Skin epidermis (tissue), 12 donors: ENCODE measurements at regions not wholly inside any gene's neighbourhood (a gene's known extent, or its start where the extent isn't known, plus 50 kb on each side); places are given as distances from the start of the nearest gene placed in this dataset.

Experiments
- H3K27ac ChIP-seq, 21 experiments: fragments of 200-600 bp; sonication (generic) in 11 of 21; one replicate each; pipeline ENCODE4 v1.5.0; 2020; ENCODE audit warnings: mild to moderate bottlenecking in 3 of 21, inconsistent platforms in 2 of 21, moderate library complexity in 2 of 21
- H3K4me3 ChIP-seq, 7 experiments: fragments of 200-600 bp; sonication (generic) in 2 of 7; one replicate each; pipeline ENCODE4 v1.5.0; 2020; ENCODE audit warnings: inconsistent platforms in 2 of 7, mild to moderate bottlenecking in 2 of 7, moderate library complexity in 1 of 7

DNA sequence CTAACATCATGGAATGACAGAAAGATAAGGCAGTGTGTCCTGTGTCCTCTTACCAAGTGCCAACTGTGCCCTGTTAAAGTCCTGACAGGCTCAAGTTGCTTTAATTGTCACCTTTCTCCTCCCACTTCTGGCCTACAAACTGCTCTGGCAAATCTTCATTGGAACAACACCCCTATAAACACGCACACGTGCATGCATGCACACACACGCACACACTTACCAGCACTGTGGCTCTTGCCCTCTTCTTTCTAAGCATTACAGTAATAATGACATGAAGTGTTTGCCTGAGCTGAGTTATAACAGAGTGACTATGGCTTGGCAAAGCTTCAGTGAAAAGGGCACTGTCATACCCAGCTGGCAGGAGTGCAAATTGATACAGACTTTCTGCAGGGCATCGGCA, 82.3 kb upstream of the SYT6 start:
- no peak overlapping the region for H3K27ac ChIP-seq

DNA sequence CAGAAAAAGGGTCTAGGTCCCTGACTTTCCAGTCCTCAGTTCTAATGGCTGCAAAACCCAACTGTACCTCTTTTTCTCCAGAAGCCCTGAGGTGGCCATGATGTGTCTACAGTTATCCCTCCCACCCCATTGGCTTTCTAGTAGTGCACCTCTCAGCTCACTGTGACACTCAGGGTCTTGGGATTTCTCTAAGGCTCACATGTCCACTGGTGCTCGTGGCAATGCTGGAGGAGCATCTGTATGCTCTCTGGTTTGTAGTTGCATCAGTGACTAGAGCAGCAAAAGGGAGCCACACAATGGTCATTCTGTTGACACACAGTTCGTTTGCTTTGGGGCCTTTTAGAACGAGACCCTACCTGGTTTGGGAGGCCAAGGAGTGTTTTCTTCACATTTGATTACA, 81.6 kb upstream of the SYT6 start:
- no peak overlapping the region for H3K27ac ChIP-seq

More for the DNA sequence above, 82.3 kb upstream of the SYT6 start:
- H3K4me3 ChIP-seq = no peak overlapping the region

DNA sequence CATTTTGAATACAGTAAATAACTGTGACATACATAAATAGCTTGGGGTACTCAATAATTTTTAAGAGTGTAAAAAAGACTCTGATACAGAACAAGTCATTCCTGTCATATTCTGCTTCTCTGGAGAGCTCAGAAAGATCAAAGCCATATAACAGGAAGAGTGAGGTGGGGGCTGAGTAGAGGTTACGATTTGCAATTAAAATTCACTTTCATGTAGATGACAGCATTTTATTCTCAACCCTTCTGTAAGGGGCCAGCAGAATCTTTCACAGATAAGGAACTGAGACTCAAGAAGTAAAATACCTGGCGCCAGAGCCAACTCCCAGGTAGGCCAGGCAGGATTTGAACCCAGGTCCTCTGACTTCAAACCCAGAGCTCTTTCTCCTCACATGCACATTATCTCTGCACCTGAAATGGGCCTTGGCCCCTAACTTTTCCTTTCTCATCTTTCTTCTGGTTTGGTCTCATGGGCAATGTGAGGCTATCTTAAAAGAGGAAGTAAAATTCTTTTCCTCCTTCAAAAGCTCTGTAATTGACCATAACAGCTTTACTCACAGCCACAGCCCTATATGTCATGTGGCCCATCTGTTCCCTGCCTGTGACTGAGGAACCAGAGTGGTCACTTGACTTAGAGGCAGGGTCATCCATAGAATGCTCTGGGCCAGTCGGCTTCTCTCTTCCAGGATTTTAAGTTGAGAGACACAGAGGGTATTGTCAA, 80.9 kb upstream of the SYT6 start:
- no peak overlapping the region for H3K4me3 ChIP-seq
- H3K27ac ChIP-seq = no peak overlapping the region

More for the DNA sequence above, 81.6 kb upstream of the SYT6 start:
- H3K4me3 ChIP-seq = no peak overlapping the region

DNA sequence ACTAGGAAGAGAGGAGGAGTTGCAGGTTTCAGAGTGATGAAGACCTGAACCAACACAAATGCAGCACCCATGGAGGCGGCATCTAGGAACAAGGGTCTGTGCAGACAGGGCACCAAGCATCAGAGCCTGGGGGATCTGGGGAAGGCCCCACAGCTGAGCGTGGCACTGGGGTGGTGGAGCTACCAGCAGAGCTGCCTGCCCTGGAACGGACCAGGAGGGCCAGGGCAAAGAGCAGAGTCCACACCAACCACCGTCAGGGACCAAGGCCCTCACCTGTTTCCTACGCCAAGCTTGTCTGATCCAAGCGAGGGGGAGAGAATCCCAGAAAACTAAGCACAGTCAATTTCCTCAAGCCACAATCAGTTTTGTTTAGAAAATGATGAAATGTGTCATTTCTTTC, 79.0 kb upstream of the SYT6 start:
- H3K4me3 ChIP-seq = no peak overlapping the region
- no peak overlapping the region for H3K27ac ChIP-seq

DNA sequence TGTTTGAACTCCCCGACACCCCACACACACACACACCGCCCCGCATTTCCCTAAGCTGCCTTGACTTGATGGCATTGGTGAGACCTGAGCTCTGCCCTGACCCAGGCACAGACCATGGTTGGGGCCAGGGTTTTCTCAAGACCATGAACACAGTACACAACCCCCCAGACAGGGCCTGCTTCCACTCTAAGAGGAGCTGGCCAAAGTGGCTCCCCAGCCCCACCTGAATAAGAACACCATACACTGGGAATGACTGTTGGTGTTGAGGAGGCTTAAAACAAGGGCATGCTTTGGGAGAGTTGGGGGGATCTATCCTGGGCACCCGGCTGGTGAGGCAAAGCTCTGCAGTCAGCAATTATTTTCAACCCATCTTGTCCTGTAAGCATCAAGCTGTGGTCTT, 77.6 kb upstream of the SYT6 start:
- Histone ChIP-seq H3K4me3 (no peak overlapping the region), H3K27ac (no peak overlapping the region)

DNA sequence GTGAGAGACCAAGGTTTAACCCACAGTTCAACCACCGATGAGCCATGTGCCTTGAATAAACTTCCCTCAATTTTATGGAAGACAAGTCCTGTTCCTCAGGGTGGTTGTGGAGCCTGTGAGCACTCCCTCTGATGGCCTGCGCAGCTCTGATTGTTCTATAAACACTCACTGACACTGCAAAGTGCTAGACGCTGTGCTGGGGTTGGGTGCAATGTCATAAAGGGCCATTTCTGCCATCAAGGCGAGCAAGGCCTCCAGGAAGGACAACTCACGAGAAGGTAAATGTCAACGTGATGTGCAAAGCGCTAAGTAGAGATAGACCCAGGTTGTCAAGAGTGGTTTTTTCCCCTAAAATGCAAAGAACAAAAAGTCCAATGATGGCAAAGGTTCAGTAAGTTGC, 75.7 kb upstream of the SYT6 start:
- Histone ChIP-seq H3K27ac (no peak overlapping the region), H3K4me3 (no peak overlapping the region)

DNA sequence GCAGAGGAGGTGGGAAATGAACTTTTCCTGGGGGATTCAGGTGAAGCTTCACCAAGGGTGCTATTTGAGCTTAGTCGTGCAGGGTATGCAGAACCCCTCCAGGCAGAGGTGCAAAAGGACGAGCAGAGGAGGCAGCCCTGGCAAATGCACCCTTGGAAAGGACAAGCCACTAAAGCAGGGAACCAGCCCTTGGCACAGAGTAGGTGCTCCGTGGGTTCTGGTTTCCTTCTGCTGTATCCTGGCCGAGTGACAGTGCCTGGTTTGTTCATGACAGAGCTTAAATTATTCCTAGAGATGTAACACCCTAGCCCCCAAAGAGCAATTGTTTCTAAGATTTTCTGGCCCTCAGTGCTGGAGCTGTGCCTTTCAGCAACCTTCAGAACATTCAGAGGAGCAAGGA, 73.4 kb upstream of the SYT6 start:
- Histone ChIP-seq H3K4me3 (no peak overlapping the region), H3K27ac (no peak overlapping the region)

DNA sequence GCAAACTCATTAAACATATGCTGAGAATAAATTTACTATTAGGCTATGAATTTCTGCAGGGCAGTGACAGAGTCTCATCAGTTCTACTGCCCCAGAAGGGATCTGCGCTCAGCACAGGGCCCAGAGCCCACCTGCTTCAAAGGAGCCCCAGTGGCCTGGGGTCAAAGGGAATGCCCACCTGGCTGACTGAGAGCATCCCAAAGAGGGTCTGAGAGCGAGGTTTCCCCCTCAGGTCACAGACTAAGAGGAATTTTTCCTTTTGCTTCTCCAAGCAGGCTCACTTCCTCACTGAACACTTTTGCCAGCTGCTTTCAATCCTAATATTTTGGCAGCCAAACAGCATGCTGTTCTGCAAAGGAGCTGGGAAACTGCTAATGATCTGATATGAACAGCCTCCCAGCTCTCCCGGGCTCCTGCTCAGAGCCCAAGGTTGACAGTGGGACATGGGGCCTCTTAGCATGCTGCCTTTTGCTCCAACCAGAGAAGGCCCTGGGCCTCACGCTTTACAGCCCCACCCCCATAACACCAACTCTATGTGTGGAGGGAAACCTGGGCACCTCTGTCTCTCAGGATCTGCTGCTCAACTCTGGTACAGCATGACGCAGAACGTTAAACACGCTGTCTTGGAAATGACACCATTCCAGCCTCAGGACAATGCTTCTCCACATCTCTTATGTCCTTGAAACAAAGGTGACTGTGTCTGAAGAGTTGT, 70.7 kb upstream of the SYT6 start:
- Histone ChIP-seq H3K4me3 (no peak overlapping the region), H3K27ac (no peak overlapping the region)

DNA sequence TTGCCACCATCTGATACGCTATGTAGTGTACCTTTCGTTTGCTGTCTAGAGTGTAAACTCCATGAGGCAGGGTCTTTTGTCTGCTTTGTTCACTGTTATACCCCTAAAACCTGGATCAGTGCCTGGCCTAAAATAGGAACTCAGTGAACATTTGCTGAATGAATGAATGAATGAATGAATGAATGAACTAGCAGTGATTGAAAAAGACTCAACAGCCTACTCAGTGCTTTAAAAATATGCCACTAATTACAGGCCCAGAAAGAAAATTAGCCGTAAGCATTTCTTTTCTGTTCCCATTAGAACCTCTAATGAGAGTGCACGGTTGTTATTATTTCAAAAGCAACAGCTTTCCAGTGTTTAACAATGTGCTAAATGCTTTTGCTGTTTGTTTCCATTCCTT, 69.3 kb upstream of the SYT6 start:
- no peak overlapping the region for H3K27ac ChIP-seq
- H3K4me3 ChIP-seq = no peak overlapping the region

DNA sequence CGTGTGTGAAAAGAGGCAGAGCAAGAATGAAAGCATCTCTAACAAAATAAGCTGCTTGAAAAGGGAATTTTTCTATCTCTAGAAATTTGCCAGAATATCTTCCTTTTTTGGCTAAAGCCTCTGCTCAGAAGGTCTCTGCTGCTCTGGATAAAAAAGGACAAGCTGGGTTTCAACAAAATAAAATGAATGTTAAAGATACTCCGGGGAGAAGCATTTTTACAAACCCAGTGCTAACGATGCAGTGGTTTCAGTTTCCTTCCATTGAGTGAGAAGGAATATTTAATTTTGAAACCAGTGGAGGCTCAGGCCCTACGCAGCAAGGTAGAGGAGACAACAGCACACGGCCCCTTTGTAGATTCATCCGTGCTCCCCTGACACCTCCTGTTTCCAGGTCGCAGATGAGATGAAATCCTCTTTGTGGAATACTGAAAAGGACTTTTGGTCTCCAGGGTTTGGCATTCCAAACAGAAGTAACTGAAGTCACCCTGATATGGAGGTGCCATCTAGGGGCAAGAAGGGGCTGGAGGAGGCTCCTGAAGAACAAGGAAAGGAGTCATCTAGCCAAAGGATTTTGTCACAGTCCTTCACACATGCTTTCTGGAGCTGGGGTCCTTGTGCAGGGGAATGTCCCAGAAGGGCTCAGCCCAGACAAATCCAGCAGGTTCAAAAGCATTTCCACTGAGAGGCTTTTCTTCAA, 65.7 kb upstream of the SYT6 start:
- H3K27ac ChIP-seq = peak overlapping the region in 2 of 21 experiments; percentile 2 to 16
- H3K4me3 ChIP-seq = no peak overlapping the region

DNA sequence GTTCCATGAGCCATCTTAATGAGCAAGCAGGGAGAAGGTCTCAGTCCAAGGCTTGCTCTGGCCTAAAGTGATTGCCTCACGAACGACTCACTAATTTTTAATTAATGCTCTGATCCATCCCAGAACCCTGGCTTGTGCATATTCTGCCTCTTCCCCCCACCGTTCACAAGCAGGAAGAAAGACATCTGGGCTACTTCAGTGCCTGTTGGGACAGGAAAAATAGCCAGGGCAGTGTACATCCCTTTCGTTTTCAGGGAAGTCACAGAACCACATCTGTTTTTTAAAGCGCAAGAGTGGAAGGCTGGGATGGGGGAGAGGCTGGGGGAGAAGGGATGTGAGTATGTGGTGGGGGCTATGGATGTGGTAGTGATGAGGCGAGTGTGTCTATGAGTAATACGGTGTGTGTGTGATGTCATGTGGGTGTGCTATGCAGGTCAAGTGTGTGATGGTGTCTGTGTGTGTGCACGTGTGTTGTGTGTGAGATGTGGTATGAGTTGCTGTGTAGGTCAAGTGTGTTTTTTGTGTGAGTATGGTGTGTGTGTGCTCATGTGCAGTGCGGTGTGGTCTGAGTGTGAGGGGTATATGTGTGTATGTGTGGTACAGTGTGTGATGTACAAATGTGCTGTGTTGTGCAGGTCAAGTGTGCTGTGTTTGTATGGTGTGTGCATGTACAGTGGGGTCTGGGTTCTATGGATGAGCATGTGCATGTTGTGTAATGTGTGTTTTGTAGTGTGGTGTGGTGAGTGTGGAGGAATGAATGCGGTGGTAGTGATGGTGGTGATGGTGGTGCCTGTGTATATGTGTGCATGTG, 64.9 kb upstream of the SYT6 start:
- Histone ChIP-seq H3K27ac (peak overlapping the region in 2 of 21 experiments; percentile 2 to 16), H3K4me3 (no peak overlapping the region)

DNA sequence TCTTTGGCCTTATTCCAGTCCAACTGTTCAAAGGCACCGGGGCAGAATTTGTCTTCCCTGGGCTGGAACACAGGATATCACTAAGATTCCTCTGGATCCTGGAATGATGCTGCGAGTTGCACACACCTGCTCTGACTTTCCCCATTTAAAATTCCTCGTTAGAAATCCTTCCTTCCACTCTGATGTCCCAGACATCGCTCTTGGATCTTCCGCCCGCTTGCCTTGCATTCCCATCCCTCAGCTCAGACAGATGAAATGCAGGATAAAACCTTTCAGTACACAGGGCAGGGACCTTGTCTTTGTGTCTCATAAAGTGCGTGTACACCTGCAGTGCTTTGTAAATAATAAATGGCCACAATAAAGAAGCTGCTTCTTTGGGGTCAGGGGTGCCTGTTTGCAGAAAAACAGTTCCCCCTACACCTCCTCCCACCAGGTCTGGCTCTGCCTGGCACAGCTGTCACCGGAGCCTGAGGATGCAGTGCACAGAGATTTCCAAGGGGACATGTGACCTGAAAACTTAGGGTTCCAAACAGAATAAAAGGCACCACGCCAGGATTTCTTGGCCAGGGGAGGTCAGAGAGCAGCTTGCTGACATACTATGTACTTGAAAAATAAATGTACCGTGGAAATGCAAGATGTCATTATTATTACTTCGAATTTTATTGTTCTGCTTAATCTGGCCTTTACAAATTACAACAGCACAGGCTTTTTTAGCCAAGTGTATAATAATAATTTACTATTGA, 62.9 kb upstream of the SYT6 start:
- H3K27ac ChIP-seq = no peak overlapping the region
- H3K4me3 ChIP-seq = no peak overlapping the region

DNA sequence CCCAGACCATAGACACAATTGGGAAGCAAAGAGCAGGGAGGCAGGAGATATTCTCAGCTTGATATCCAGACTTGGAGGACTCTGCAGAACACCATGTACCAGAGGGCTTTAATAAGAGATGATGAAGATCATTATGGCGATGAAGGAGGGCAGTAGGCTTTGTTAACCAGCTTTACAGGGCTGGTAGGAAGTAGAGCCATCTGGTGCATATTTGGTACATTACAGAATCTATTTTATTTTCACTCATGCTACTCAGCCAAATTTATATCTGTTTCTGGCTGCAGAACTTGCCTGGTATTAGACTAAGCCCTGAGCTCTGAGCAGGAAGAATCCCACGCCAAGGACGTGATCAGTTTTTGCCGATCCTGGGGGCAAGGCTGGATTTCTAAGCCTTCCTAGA, 61.8 kb upstream of the SYT6 start:
- Histone ChIP-seq H3K4me3 (no peak overlapping the region), H3K27ac (no peak overlapping the region)

DNA sequence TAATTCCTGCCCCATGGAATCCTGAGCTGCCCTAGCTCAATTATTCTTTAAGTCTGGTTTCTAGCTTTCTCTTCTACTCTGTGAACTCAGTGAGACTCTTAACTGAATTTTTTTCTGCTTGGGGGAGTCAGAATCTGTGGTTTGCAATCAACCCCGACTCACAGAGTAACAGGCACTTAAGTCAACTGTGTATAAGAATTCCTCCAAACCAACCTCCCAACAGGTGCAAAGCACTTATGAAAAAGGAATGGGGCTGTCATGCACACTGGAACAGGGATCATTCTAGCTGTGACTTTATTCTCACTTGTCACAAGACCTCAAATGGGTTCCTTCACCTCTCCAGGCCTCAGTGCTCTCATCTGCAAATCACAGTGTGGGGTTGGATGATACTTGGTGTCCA, 60.3 kb upstream of the SYT6 start:
- Histone ChIP-seq H3K27ac (no peak overlapping the region), H3K4me3 (no peak overlapping the region)

DNA sequence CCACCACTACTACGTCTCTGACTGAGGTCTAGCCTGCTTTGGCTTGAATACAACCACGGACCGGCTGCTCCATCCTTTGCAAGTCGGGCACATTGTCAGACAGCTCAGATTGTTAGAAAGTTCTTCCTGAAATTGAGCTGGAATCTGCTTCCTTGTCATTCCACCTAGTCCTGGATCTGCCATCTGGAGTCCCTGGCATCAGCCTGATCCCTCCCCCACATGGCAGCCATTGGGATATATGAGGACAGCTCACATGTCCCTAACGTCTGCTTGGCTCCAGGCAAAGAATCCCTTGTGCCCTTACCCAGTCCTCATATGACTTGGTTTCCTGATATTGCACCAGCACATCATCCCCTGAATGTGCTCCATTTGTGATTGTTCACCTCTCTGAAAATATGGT, 56.3 kb upstream of the SYT6 start:
- Histone ChIP-seq H3K27ac (no peak overlapping the region), H3K4me3 (no peak overlapping the region)

DNA sequence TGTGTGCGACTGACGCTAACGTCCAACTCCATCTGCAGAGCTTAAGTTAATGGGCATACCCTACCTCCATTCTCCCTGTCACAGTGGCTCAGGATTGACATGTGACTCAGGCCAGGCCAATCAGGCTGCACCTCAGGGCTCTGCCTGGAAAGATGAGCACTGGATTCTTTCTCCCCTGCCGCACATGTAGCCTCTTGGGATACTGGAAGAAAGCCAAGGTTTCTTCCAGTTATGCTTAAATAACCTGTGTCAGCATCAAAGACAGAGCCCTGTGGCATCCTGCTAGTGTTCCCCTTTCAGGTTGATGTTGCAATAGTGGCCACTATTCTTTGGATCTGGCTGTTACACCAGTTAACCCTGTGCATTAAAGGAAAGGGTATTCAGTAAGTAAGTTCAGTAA, 55.0 kb upstream of the SYT6 start:
- no peak overlapping the region for H3K27ac ChIP-seq
- H3K4me3 ChIP-seq = no peak overlapping the region

DNA sequence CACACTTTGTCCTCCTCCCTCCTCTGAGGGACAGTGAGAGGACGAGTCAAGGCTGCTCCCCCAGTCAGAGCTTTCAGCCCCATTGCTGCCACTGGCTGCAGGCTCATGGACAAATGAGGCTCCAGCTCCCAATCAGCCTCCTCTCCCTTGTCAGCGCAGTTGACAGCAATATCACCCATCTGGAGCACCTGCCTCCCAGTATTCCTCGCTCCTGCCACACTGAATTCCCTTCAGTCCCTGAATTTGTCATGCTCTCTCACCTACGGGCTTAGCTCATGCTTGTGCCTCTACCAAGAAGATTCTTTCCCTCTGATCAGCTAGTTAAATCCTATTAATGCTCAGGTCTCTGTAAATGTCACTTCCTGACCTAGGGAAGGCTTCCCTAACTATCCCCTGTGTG, 54.4 kb upstream of the SYT6 start:
- H3K4me3 ChIP-seq = no peak overlapping the region

DNA sequence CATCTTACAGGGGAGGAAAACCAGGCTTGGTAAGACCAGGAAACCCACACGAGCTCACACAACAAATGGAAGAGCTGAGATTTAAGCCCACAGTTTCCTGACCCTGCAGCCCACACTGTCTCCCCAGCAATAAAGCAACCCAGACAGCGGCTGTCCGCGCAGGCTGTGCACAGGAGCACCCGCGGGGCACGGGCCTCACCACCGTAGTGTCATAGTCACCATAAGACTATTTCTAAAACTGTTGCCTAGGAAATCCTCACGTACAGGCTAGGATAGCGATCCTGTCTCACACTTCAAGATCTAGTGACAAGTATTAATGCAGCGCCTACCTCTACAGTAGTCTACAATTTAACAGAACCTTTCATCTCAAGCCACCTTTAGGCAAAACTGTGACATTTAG, 54.0 kb upstream of the SYT6 start:
- Histone ChIP-seq H3K27ac (no peak overlapping the region), H3K4me3 (no peak overlapping the region)

More for the DNA sequence above, 54.4 kb upstream of the SYT6 start:
- H3K27ac ChIP-seq = no peak overlapping the region

DNA sequence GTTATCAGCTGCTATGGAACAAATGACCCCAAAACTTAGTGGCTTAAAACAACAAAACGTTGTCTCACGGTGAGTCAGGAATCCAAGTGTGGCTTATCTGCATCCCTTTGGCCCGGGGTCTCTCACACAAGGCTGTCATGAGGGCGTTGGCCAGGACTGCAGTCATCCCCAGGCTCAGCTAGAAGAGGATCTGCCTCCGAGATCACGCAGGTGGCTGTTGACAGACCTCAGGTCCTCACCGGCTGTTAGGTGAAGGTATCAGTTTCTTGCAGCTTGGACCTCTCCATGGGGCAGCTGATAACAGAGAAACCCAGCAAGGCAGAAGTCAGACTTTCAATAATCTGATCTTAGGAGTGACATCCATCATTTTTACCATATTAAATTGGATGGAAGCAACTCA, 52.7 kb upstream of the SYT6 start:
- no peak overlapping the region for H3K4me3 ChIP-seq
- H3K27ac ChIP-seq = no peak overlapping the region
